ENCODE measurements at regions not wholly inside any gene's neighbourhood (a gene's known extent, or its start where the extent isn't known, plus 50 kb on each side); places are given as distances from the start of the nearest gene placed in this dataset.
"Not testable (repeated sequence)": the region's sequence is repeated elsewhere in the genome, so short reads cannot be mapped to it uniquely, and the experiment has no call there.

DNA sequence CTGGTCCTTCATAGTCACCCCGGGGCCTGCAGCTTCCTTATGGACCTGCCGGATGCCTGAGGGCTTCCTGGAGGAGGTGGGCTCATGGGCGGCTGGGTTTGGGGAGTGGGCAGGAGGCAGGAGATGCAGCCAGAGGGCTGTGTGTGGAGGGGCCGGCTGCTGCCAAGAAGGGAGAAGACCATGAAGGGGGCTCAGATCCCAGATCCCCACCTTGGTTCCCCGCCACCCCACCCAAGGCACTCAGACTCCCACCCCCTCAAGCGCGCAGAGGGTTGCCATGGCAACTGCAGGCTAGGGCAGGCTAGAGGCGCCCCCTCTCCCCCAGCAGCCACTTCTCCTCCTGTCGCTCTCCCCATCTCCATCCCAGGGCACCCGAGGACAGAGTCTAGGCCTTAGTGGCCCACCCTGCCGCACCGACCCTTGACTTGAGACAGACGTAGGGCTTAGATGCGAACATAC is 104.5 kb downstream of the CRLF3 start:
- H3K4me1 ChIP-seq: no peaks in the 10 kb centered on the region
- H3K4me3 ChIP-seq: no peak overlapping the region
- H3K9me3 ChIP-seq: no peaks in the 10 kb centered on the region
- no peaks in the 10 kb centered on the region for H3K36me3 ChIP-seq
- TF ChIP-seq POLR2A (IDR thresholded peaks at IDR 0.05): no peak
- TF ChIP-seq, protein P1, sequence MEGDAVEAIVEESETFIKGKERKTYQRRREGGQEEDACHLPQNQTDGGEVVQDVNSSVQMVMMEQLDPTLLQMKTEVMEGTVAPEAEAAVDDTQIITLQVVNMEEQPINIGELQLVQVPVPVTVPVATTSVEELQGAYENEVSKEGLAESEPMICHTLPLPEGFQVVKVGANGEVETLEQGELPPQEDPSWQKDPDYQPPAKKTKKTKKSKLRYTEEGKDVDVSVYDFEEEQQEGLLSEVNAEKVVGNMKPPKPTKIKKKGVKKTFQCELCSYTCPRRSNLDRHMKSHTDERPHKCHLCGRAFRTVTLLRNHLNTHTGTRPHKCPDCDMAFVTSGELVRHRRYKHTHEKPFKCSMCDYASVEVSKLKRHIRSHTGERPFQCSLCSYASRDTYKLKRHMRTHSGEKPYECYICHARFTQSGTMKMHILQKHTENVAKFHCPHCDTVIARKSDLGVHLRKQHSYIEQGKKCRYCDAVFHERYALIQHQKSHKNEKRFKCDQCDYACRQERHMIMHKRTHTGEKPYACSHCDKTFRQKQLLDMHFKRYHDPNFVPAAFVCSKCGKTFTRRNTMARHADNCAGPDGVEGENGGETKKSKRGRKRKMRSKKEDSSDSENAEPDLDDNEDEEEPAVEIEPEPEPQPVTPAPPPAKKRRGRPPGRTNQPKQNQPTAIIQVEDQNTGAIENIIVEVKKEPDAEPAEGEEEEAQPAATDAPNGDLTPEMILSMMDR (IDR thresholded peaks at IDR 0.05): no peak
- no peak overlapping the region for H3K27ac ChIP-seq
- H3K27me3 ChIP-seq: no peaks in the 10 kb centered on the region
- peak; percentile 1 to 38 (median 30) for DNase-seq

DNA sequence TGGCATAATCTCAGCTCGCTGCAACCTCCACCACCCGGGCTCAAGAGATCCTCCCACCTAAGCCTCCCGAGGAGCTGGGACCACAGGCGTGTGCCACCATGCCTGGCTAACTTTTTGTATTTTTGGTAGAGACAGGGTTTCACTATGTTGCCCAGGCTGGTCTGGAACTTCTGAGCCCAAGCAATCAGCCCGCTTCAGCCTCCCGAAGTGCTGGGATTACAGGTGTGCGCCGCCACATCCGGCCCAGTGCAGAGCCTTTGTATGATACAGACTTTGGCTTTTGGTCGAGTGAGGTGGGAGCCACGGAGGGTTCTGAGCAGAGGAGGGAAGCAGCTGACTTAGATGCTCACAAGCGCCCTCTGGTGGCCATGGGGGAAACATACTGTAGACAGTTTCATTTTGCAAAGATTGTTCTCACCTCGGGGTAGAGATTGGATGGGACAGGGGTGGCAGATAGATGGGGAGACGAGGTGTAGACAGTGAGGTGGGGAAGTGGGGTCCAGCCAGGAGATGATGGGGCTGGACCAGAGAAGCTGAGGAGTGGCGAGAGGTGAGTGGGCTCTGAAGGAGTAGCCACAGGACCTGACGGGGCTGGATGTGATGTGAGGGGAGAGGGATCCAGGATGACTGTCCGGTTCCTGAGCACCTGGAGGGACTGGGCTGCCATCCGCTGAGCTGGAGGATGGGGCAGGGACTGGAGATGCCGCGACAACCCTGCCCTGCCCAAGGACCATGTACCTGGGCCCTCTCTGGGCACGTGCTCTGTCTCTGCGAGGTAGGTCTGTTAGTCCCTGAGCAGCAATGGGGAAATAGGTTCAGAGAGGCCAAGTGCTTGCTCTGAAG is 105.1 kb downstream of the CRLF3 start:
- H3K36me3 ChIP-seq, H3K4me1 ChIP-seq, H3K27me3 ChIP-seq, H3K4me3 ChIP-seq, H3K9me3 ChIP-seq, H3K27ac ChIP-seq: not testable (repeated sequence)
- TF ChIP-seq, protein P1 (IDR thresholded peaks at IDR 0.05): peak; percentile 59 to 76 (median 68)
- peak; percentile 62 to 90 (median 75) for DNase-seq

DNA sequence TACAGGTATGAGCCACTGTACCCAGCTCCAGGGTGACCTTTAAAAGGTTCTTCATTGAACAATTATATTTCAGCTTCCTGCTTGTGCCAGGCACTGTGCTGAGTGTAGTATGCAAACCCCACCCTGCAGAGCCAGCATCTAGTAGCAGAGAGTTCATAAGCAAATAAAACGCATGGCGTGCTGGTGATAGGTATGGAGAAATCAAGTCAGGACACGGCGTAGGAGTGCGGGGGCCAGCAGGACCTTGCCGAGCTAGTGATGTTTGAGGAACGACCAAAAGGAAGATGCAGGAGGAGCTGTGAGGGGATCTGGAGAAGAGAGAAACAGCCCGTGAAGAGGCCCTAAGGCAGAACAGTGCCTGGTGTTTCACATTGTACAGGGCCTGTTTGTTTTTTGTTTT is 105.8 kb downstream of the CRLF3 start:
- peak in 2 of 3 donors; percentile 23 to 30 for DNase-seq
- not testable (repeated sequence) for H3K36me3 ChIP-seq, H3K9me3 ChIP-seq, H3K4me1 ChIP-seq, H3K4me3 ChIP-seq, H3K27ac ChIP-seq, H3K27me3 ChIP-seq

DNA sequence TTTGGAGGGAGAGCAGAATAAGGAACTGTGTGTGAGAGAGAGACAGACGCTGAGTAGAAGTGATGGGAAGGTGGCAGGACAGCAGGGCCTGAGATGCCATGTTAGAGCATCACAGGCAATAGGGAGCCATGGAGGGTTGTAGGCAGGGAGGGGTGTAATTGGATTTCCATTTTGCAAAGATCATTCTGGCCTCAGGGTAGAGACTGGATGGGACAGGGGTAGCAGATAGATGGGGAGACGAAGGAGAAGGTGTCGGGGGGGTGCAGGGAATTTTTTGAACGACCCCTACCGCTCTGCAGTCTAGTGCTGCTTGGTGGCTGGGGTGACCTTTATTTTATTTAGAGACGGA is 106.4 kb downstream of the CRLF3 start:
- H3K27me3 ChIP-seq, H3K36me3 ChIP-seq, H3K4me3 ChIP-seq, H3K27ac ChIP-seq, H3K9me3 ChIP-seq, H3K4me1 ChIP-seq: not testable (repeated sequence)
- peak in 2 of 3 donors; percentile 6 to 23 for DNase-seq

DNA sequence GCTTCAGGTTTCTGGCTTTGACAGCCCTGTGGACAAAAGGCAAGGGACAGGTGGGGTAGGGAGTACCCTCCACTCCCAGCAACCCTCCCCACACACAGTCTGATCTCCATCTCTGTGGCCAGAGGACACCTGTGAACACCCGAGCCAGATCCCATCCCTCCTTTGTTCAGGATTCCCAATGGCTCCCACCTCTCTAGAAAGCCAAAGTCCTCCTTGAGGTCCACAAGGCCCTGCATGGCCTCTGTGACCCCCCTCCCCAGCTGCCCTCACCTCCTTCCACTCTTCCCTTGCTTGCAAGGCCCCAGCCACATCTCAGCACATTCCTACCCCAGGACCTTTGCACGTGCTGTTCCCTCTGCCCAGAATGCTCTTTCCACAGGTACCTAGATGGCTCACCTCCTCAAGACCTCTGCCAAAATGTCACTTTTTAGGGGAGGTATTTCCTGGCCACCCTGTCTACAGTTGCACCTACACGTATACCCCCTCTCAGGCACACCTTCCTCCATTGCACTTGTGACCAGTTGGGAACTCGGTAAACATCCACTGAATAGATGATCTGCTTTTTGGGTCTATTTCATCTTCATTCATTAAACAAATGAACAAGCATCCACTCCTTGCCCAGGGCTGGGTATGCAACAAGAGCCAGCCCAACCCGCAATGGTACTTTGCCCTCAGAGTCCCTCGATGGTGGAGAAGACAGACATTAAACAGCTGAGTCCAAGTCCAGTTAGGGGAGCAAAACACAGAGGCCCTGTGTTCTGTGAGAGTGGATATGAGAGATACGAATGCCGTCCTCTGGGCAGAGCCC is 107.0 kb downstream of the CRLF3 start:
- no peaks in the 10 kb centered on the region for H3K9me3 ChIP-seq
- DNase-seq: peak in 2 of 3 donors; percentile 18 to 26
- no peaks in the 10 kb centered on the region for H3K27me3 ChIP-seq
- H3K27ac ChIP-seq: no peak overlapping the region
- H3K4me1 ChIP-seq: no peaks in the 10 kb centered on the region
- no peak overlapping the region for H3K4me3 ChIP-seq
- TF ChIP-seq, protein P1 (IDR thresholded peaks at IDR 0.05): no peak
- no peak for TF ChIP-seq POLR2A (IDR thresholded peaks at IDR 0.05)
- no peaks in the 10 kb centered on the region for H3K36me3 ChIP-seq

DNA sequence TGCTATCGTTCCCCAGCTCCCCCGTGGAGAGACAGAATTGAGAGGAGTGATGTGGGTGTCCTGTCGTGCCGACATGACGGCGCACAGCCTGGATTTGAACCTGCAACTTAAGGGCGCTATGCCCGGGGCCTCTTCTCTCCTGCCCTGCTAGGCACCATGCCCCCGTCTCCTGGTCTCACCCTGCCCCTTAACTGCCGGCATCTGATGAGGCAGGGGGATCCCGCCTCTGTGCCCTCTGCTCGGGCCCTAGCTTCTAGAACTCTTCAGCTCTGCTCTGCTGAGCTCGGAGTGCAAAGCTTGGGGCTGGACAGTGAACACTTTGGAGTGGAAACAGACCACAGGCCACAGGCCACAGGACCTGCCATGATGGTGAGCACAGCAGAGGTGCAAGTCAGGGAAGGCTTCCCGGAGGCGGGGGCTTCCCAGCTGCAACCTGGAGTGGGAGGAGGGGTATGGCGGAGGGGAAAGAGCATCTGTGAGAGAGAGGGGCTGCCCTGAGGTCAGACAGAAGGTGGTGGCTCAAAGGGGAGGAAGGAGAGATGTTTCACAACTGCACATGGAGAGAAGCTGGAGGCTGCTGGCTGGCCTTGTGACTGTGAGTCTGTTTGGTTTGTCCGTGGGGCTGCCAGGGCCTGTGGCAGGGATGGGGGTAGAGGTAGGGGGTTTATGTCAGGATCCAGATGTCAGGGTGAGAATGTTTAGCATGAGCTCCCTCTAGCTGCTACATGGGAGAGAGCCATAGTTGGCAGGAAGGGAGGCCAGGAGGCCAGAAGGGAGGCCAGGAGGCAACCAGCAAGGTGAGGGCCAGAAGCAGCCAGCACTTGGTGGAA is 107.8 kb downstream of the CRLF3 start:
- DNase-seq: peak in 1 of 3 donors; percentile 37
- Histone ChIP-seq H3K27ac (no peak overlapping the region), H3K27me3 (no peaks in the 10 kb centered on the region), H3K4me1 (no peaks in the 10 kb centered on the region), H3K36me3 (no peaks in the 10 kb centered on the region), H3K9me3 (no peaks in the 10 kb centered on the region), H3K4me3 (no peak overlapping the region)
- TF ChIP-seq POLR2A (IDR thresholded peaks at IDR 0.05): no peak
- TF ChIP-seq, protein P1 (IDR thresholded peaks at IDR 0.05): no peak
